ENCODE measurements at regions not wholly inside any gene's neighbourhood (a gene's known extent, or its start where the extent isn't known, plus 50 kb on each side); places are given as distances from the start of the nearest gene placed in this dataset.

DNA sequence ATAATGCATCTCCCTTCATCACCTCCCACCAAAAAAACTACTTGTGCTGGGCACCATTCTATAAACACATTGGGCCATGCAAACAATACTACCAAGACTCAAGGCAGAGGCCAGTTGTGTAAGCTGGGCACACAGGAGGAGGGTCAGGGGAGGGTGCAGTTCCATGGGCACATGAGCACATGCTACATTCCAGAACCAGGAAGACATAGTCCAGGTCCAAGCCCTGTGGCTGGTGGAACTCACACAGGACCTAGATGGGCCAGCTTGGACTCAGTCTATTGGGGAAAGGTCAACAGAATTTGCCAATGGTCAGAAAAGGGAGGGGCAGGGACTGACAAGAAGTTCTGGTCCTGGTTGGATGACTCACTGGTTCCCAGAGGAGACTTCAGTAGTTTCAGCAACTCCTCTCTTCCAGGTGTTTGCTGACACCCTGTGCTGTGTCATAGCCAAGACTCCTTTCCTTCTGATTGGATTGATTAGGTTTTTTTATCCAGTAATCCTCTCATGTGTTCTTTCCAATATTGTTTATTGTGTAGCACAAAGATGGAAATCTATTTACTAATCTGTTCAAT is 249.7 kb downstream of the C1orf94 start:
- TF ChIP-seq CTCF (IDR thresholded peaks at IDR 0.05) (no peak), POLR2A (IDR thresholded peaks at IDR 0.05) (no peak), POLR2AphosphoS5 (IDR thresholded peaks at IDR 0.05) (no peak), EP300 (IDR thresholded peaks at IDR 0.05) (no peak)
